ENCODE measurements at regions not wholly inside any gene's neighbourhood (a gene's known extent, or its start where the extent isn't known, plus 50 kb on each side); places are given as distances from the start of the nearest gene placed in this dataset.

GRCh38 chr2:240240017-240240734 lies 99.7 kb upstream of the OTOS start:
- TF ChIP-seq CTCF (IDR thresholded peaks at IDR 0.05) (no peak), POLR2A (IDR thresholded peaks at IDR 0.05) (no peak)
